ENCODE measurements at regions not wholly inside any gene's neighbourhood (a gene's known extent, or its start where the extent isn't known, plus 50 kb on each side); places are given as distances from the start of the nearest gene placed in this dataset.

DNA sequence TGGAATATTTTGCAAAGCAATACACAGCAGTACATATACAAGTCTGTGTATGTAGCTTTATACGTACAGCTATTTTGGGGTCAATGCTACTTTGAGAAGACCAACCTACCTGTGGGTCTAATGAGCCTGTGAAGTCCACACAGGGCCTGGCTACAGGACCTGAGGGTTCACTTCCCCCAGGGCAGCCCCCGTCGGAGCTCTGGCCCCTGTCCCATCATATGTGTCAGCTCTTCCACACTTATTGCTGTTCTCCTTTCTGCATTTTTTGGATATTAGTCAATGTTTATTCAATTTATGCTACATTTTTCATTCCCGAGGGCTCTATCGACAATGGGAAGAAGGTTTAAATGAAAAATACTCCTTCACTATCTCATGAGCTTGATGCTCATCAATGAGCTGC lies 1473.6 kb downstream of the BRD1 start:
- TF ChIP-seq, protein P1, sequence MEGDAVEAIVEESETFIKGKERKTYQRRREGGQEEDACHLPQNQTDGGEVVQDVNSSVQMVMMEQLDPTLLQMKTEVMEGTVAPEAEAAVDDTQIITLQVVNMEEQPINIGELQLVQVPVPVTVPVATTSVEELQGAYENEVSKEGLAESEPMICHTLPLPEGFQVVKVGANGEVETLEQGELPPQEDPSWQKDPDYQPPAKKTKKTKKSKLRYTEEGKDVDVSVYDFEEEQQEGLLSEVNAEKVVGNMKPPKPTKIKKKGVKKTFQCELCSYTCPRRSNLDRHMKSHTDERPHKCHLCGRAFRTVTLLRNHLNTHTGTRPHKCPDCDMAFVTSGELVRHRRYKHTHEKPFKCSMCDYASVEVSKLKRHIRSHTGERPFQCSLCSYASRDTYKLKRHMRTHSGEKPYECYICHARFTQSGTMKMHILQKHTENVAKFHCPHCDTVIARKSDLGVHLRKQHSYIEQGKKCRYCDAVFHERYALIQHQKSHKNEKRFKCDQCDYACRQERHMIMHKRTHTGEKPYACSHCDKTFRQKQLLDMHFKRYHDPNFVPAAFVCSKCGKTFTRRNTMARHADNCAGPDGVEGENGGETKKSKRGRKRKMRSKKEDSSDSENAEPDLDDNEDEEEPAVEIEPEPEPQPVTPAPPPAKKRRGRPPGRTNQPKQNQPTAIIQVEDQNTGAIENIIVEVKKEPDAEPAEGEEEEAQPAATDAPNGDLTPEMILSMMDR (IDR thresholded peaks at IDR 0.05), result no peak
- TF ChIP-seq ZFX (IDR thresholded peaks at IDR 0.05; ENCODE audit: borderline replicate concordance), result no peak
- H3K27ac ChIP-seq, result no peak overlapping the region

DNA sequence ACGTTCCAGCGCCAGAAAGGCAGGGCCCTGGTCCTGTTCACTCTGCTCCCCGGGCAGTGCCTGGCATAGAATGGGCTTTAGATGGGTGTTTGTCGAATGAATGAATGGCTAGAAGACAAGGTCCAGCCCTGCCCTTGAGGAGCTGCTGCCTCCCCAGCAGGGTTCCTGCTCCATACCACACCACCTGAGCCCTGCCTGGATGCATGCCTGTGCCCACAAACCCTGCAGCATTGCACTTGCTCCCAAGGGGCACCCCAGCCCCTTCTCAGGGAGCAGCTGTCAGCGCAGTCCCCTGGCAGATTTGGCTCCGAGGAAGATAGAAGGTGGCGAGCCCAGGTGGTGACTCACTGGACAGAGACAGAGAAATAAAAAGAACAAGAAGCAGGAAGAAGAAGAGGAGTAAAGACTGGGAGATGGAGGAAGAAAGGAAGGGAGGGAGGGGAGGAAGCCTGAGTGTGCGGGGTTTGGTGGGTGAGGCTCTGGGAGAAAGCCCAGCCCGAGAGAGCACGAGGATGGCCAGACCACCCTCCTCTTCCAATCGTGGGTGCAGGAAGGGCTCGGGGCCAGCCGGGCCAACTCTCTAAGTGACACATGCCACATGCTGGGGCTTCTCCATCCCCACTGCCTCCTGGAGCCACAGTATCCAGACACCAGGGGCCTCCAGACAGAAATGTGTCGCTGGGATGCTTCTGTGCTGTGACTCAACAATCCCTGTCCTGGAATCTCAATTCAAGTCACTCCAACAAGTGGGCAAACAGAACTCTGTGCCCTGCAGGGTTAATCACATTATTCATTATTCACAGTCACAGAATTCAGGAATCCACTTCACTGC lies 1474.3 kb downstream of the BRD1 start:
- no peak overlapping the region for H3K27ac ChIP-seq
- no peak for TF ChIP-seq ZFX (IDR thresholded peaks at IDR 0.05; ENCODE audit: borderline replicate concordance)
- TF ChIP-seq, protein P1 (IDR thresholded peaks at IDR 0.05), result no peak

DNA sequence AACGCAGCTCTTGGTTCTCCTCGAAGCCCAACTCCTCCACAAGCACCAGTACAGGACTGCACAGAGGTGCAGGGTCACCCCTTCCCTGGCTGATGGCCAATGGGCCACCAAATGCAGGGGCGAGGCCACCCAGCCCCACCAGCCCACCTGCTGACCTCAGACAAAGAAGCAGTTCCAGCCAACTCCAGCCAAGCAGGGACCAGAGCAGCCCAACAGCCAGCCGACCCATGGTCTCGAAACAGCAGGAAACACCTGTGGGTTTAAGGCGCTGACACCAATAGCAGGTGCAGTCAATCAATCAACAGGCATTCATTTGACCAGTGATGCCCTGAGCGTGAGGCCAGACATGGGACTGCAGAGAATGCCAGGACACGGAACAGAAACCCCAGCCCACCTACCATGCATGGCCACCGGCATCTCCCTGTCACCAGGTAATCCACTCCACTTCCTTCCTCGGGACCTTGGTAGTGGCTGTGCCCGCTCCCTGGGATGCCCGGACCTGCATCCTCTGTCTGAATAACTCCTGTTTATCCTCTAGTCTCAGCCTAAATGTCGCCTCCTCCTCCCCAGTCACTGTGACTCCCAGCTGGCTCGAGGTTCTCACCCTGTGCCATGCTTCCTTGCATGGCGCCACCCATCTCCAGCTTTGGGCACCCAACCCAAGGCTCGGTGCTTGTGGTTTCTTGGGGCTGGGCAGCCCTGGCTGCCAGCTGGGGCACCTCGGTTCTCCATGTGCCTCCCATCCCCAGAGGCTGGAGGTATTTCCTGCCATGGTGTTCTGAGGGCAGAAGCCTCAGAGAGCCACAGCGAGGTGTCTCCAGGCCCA lies 1475.4 kb downstream of the BRD1 start:
- H3K27ac ChIP-seq, result no peak overlapping the region

GRCh38 chr22:48351376-48352085 lies 1476.1 kb downstream of the BRD1 start:
- H3K27ac ChIP-seq, result no peak overlapping the region
- TF ChIP-seq, protein P1 (IDR thresholded peaks at IDR 0.05), result no peak
- TF ChIP-seq ZFX (IDR thresholded peaks at IDR 0.05; ENCODE audit: borderline replicate concordance), result no peak

More for the DNA sequence above, 1475.4 kb downstream of the BRD1 start:
- TF ChIP-seq, protein P1 (IDR thresholded peaks at IDR 0.05), result no peak
- TF ChIP-seq ZFX (IDR thresholded peaks at IDR 0.05; ENCODE audit: borderline replicate concordance), result no peak

- TF ChIP-seq ZFX (IDR thresholded peaks at IDR 0.05; ENCODE audit: borderline replicate concordance), result no peak
- TF ChIP-seq, protein P1 (IDR thresholded peaks at IDR 0.05), result no peak
- H3K27ac ChIP-seq, result no peak overlapping the region
Observed at GRCh38 chr22:48350456-48350855, 1477.2 kb downstream of the BRD1 start.

- TF ChIP-seq, protein P1 (IDR thresholded peaks at IDR 0.05), result no peak
- TF ChIP-seq ZFX (IDR thresholded peaks at IDR 0.05; ENCODE audit: borderline replicate concordance), result no peak
- H3K27ac ChIP-seq, result no peak overlapping the region
Observed at GRCh38 chr22:48348855-48349254, 1478.8 kb downstream of the BRD1 start.
